Body of pancreas (tissue), 4 donors: ENCODE measurements at regions not wholly inside any gene's neighbourhood (a gene's known extent, or its start where the extent isn't known, plus 50 kb on each side); places are given as distances from the start of the nearest gene placed in this dataset.

Experiments
- ATAC-seq: fragments of 150-250 bp; one replicate; pipeline ENCODE4 v1.9.1; 2016
- DNase-seq, 4 donors: peaks; one replicate each; pipeline ENCODE4 v3.0.0-alpha.2; 2019
- H3K27ac ChIP-seq, 4 donors: fragments of 200-600 bp; sonication (generic); 1 replicate in 3 of 4; 2 replicates in 1 of 4; pipeline versions ENCODE4 v1.5.1 to v1.6.1; 2016 to 2019; ENCODE audit warnings: mild to moderate bottlenecking in 1 of 4, mixed read lengths in 1 of 4, moderate library complexity in 1 of 4
- H3K27me3 ChIP-seq, 2 donors: fragments of 200-600 bp; sonication (generic); one replicate each; pipeline ENCODE4 v1.6.0; 2016; ENCODE audit warnings: mild to moderate bottlenecking in 1 of 2
- H3K36me3 ChIP-seq, 2 donors: fragments of 200-600 bp; sonication (generic); replicated peaks in 1 of 2; 2 replicates each; pipeline ENCODE4 v1.5.1; 2016; ENCODE audit warnings: low read depth in 2 of 2; ENCODE audit not compliant: insufficient read depth in 1 of 2
- H3K4me1 ChIP-seq: fragments of 200-600 bp; sonication (generic); one replicate; pipeline ENCODE4 v1.6.0; 2016
- H3K4me3 ChIP-seq, 2 donors: fragments of 200-600 bp; sonication (generic); 1 replicate in 1 of 2; 2 replicates in 1 of 2; pipeline ENCODE4 v1.5.1; 2016 to 2019
- H3K9me3 ChIP-seq, 3 donors: fragments of 200-600 bp; sonication (generic); 1 replicate in 2 of 3; 2 replicates in 1 of 3; pipeline ENCODE4 v1.5.1; 2016
- CTCF ChIP-seq, 7 experiments: fragments of 450-650 bp in 4 of 7; fragments of 200-600 bp in 3 of 7; sonication (generic) in 3 of 7; IDR thresholded peaks; one replicate each; pipeline ENCODE4 v1.5.1; 2016 to 2019; ENCODE audit warnings: antibody characterized with exemption in 7 of 7
- POLR2A ChIP-seq, 3 donors: fragments of 450-650 bp; IDR thresholded peaks; one replicate each; pipeline ENCODE4 v1.6.1; 2016; ENCODE audit warnings: antibody characterized with exemption in 3 of 3, mild to moderate bottlenecking in 2 of 3
- WGBS, 2 donors: methylation state at CpG; one replicate each; pipeline ENCODE4 v1.1.5; 2017; 5-methylcytosine and 5-hydroxymethylcytosine counted together
- intact Hi-C: fragments of 100-400 bp; cut with DNase I; formaldehyde crosslinking; loops from one replicate; pipeline ENCODE4 v1.15.1; 2023

- Histone ChIP-seq H3K27me3 (no peaks in the 10 kb centered on the region), H3K4me3 (no peak overlapping the region), H3K4me1 (no peaks in the 10 kb centered on the region), H3K27ac (no peak overlapping the region), H3K9me3 (no peaks in the 10 kb centered on the region), H3K36me3 (no peaks in the 10 kb centered on the region)
- no peak for DNase-seq
- no peak for ATAC-seq
- intact Hi-C loops: no loop called here
- 49 to 55% methylated on average over 5 of the region's 5 CpGs for WGBS, 2 donors
- TF ChIP-seq POLR2A (IDR thresholded peaks at IDR 0.05) (no peak), CTCF (IDR thresholded peaks at IDR 0.05) (no peak)
Measured at GRCh38 chr4:137025484-137026059, 506.7 kb downstream of the PCDH18 start.

- Histone ChIP-seq H3K27me3 (no peaks in the 10 kb centered on the region), H3K36me3 (no peaks in the 10 kb centered on the region), H3K4me1 (no peaks in the 10 kb centered on the region), H3K9me3 (no peaks in the 10 kb centered on the region), H3K27ac (no peak overlapping the region), H3K4me3 (no peak overlapping the region)
- 17 to 21% methylated on average over 2 of the region's 2 CpGs for WGBS, 2 donors
- intact Hi-C loops: no loop called here
- DNase-seq (no peak), ATAC-seq (no peak)
- no peak for TF ChIP-seq POLR2A (IDR thresholded peaks at IDR 0.05)
- TF ChIP-seq CTCF (IDR thresholded peaks at IDR 0.05): no peak
Measured at GRCh38 chr4:137015426-137016409, 516.6 kb downstream of the PCDH18 start.

- WGBS, 2 donors: 50 to 60% methylated on average over 2 of the region's 2 CpGs
- no peak for DNase-seq
- H3K27ac ChIP-seq: no peak overlapping the region
- H3K27me3 ChIP-seq: no peaks in the 10 kb centered on the region
- intact Hi-C loops: no loop called here
- no peaks in the 10 kb centered on the region for H3K36me3 ChIP-seq
- H3K4me1 ChIP-seq: no peaks in the 10 kb centered on the region
- no peak for ATAC-seq
- H3K9me3 ChIP-seq: no peaks in the 10 kb centered on the region
- H3K4me3 ChIP-seq: no peak overlapping the region
- TF ChIP-seq CTCF (IDR thresholded peaks at IDR 0.05): no peak
- TF ChIP-seq POLR2A (IDR thresholded peaks at IDR 0.05): no peak
Measured at GRCh38 chr4:137000432-137000831, 531.9 kb downstream of the PCDH18 start.

- no peaks in the 10 kb centered on the region for H3K27me3 ChIP-seq
- DNase-seq (no peak), ATAC-seq (no peak)
- H3K27ac ChIP-seq: no peak overlapping the region
- no peaks in the 10 kb centered on the region for H3K36me3 ChIP-seq
- intact Hi-C loops: no loop called here
- no peaks in the 10 kb centered on the region for H3K4me1 ChIP-seq
- 23 to 40% methylated on average over 3 of the region's 3 CpGs for whole genome bisulfite sequencing, 2 donors
- H3K9me3 ChIP-seq: no peaks in the 10 kb centered on the region
- TF ChIP-seq POLR2A (IDR thresholded peaks at IDR 0.05) (no peak), CTCF (IDR thresholded peaks at IDR 0.05) (no peak)
- no peak overlapping the region for H3K4me3 ChIP-seq
Measured at GRCh38 chr4:136992032-136992431, 540.3 kb downstream of the PCDH18 start.
